ENCODE measurements at regions not wholly inside any gene's neighbourhood (a gene's known extent, or its start where the extent isn't known, plus 50 kb on each side); places are given as distances from the start of the nearest gene placed in this dataset.

DNA sequence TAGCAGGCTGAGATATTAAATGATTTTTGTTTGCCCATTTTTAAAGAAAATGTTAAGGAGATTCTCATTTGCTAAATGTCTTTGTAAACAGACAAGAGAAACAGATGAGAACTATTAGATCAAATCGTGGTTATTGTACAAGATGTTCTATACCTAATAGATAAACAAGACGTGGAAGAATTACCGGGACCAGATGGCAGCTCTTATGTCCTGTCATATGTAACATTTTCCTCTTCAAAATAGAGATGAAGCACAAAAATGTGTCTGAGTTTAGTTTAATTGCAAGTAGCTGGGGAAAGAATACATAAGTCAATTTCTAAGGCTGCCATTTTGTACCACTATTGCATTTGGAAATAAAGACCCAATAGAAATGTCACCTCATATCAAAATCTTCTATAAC, 553.7 kb downstream of the TUSC7 start:
- TF ChIP-seq CTCF (conservative IDR thresholded peaks at IDR 0.05; ENCODE audit: low read depth, low read length): no peak
- no peak for DNase-seq (ENCODE audit: low read depth)
- H3K4me3 ChIP-seq (ENCODE audit: low read depth, low read length): no peak overlapping the region

DNA sequence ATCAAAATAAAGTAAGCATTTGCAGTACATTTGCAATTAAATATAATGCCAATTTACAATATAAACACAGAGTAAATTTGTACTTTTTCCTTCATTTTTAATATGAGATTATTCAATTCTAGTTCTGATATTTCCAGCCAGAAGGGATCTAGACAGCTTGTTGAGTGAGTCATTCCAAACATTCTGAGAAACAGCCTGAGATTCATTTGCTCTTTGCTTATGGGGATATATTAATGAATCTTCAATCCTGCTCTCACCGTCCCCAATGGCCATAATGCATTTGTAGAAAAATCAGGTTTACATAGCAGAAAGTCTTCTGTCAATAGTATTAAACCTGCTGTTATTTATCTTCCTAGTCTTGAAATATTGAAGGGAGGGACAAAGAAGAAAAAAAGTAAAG, 554.2 kb downstream of the TUSC7 start:
- TF ChIP-seq CTCF (conservative IDR thresholded peaks at IDR 0.05; ENCODE audit: low read depth, low read length): no peak
- no peak for DNase-seq (ENCODE audit: low read depth)
- H3K4me3 ChIP-seq (ENCODE audit: low read depth, low read length): no peak overlapping the region

DNA sequence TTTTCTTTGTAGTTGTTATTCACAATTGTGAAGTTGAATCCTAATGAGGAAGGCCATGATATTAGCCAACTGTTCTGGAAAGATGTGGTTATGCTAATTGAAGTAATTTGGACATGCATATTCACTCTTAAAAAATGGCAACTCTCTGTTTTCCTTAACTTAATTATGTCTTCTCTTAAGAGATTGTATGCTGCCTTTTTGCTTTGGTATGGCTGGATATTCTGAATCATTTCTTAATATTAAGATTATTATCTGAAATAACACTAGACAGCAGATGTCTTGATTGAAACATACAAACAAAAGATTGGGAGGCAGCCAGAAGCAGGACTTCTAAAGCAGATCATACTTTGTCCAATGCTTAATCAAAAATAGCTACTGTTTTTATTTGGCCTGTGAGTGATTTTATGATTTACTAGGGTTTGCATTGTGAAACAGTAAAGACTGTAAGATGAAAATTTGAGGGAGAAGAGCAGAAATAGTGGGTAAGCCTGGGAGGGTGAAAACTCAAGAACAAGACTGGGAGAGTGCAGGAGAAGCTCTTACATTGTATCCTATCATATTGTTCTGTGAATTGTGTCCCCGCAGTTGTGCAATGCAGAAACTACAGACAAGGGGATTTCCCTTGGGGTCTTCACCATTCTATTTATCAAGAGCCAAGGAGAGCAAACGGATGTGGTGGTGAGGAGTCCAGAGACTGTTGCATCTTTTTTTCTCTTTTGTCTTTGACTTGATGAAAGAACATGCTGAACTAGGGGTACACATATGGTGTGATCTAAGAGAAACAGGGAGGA, 554.8 kb downstream of the TUSC7 start:
- TF ChIP-seq CTCF (conservative IDR thresholded peaks at IDR 0.05; ENCODE audit: low read depth, low read length): no peak
- H3K4me3 ChIP-seq (ENCODE audit: low read depth, low read length): no peak overlapping the region
- no peak for DNase-seq (ENCODE audit: low read depth)

DNA sequence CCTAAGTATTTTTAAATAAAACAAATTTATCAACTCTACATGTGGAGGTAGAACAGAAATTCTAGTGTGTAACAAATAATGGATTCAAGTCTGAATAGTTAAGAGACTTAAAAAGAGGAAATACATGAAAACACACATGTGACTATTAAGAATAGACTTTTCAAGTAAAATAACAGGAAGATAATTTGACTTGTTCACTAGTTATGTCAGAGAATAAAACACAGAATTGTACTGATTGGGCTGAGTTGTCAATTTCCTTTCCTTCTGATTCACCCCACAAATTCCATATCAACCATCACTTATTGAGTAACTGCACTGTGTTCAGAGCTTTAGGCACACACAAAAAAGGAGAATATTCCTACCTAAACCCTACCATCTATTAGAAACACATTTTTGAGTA, 557.2 kb downstream of the TUSC7 start:
- no peak for DNase-seq (ENCODE audit: low read depth)
- H3K4me3 ChIP-seq (ENCODE audit: low read depth, low read length): no peak overlapping the region
- TF ChIP-seq CTCF (conservative IDR thresholded peaks at IDR 0.05; ENCODE audit: low read depth, low read length): no peak

DNA sequence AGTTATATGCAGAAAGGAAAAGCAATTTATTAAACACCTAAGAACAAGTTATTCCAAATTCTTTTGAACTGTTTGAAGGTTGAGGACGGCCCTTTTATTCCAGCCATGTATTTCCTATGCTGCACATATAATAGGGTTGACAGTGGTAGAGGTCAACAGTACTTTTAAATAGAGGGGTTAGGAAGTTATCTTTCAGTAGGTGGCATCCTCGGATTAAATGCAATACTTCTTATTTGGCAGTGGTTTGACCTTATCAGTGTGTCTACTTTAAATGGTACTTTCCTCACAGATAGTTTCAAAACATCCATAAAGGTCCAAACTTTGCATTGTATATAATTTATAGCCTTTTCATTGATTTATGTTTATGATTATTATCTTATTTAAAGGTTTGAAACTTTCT, 558.7 kb downstream of the TUSC7 start:
- DNase-seq (ENCODE audit: low read depth): no peak
- H3K4me3 ChIP-seq (ENCODE audit: low read depth, low read length): no peak overlapping the region
- TF ChIP-seq CTCF (conservative IDR thresholded peaks at IDR 0.05; ENCODE audit: low read depth, low read length): no peak

GRCh38 chr3:117272274-117272673, 562.7 kb downstream of the TUSC7 start:
- no peak for DNase-seq (ENCODE audit: low read depth)
- TF ChIP-seq CTCF (conservative IDR thresholded peaks at IDR 0.05; ENCODE audit: low read depth, low read length): no peak
- no peak overlapping the region for H3K4me3 ChIP-seq (ENCODE audit: low read depth, low read length)

- no peak overlapping the region for H3K4me3 ChIP-seq (ENCODE audit: low read depth, low read length)
- no peak for DNase-seq (ENCODE audit: low read depth)
- TF ChIP-seq CTCF (conservative IDR thresholded peaks at IDR 0.05; ENCODE audit: low read depth, low read length): no peak
Observed at GRCh38 chr3:117272876-117273523, 563.4 kb downstream of the TUSC7 start.

Measured in choroid plexus epithelial cell (primary cell).